Caki2 (cell line): ENCODE measurements at regions not wholly inside any gene's neighbourhood (a gene's known extent, or its start where the extent isn't known, plus 50 kb on each side); places are given as distances from the start of the nearest gene placed in this dataset.

ENCODE experiments used
- DNase-seq: peaks from one replicate; pipeline ENCODE4 v3.0.0-alpha.2; 2015; ENCODE audit warnings: low read depth
- in situ Hi-C: cut with HindIII; loops from 2 replicates; pipeline ENCODE4 v1.10.0; 2016; ENCODE audit warnings: low sequenced_read_pairs, low pct_unique_long_range_greater_than_20kb, mixed read lengths

GRCh38 chr3:127033171-127033570 lies 50.3 kb downstream of the PLXNA1 start:
- in situ Hi-C loops: no loop called here
- no peak for DNase-seq

- in situ Hi-C loops: no loop called here
- DNase-seq: no peak
Observed at GRCh38 chr3:127033786-127034185, 50.9 kb downstream of the PLXNA1 start.

- DNase-seq: no peak
- in situ Hi-C loops: no loop called here
Observed at GRCh38 chr3:127034195-127034989, 51.5 kb downstream of the PLXNA1 start.

GRCh38 chr3:127034990-127035652 lies 52.2 kb downstream of the PLXNA1 start:
- in situ Hi-C loops: no loop called here

GRCh38 chr3:127035677-127036076 lies 52.8 kb downstream of the PLXNA1 start:
- in situ Hi-C loops: no loop called here
- DNase-seq: peak; percentile 79

More at GRCh38 chr3:127034990-127035652, 52.2 kb downstream of the PLXNA1 start:
- no peak for DNase-seq

GRCh38 chr3:127036209-127037020 lies 53.5 kb downstream of the PLXNA1 start:
- in situ Hi-C loops: no loop called here
- DNase-seq: peak; percentile 8

GRCh38 chr3:127037021-127037400 lies 54.1 kb downstream of the PLXNA1 start:
- no peak for DNase-seq
- in situ Hi-C loops: no loop called here

- DNase-seq: no peak
- in situ Hi-C loops: no loop called here
Observed at GRCh38 chr3:127037418-127037841, 54.5 kb downstream of the PLXNA1 start.

- in situ Hi-C loops: no loop called here
- DNase-seq: no peak
Observed at GRCh38 chr3:127037971-127038446, 55.1 kb downstream of the PLXNA1 start.

- in situ Hi-C loops: no loop called here
Observed at GRCh38 chr3:127038466-127038865, 55.6 kb downstream of the PLXNA1 start.

GRCh38 chr3:127038923-127039581 lies 56.1 kb downstream of the PLXNA1 start:
- in situ Hi-C loops: no loop called here
- no peak for DNase-seq

More at GRCh38 chr3:127038466-127038865, 55.6 kb downstream of the PLXNA1 start:
- DNase-seq: no peak

- DNase-seq: no peak
- in situ Hi-C loops: no loop called here
Observed at GRCh38 chr3:127039719-127040118, 56.8 kb downstream of the PLXNA1 start.

GRCh38 chr3:127040216-127040615 lies 57.3 kb downstream of the PLXNA1 start:
- in situ Hi-C loops: no loop called here

GRCh38 chr3:127041264-127041820 lies 58.4 kb downstream of the PLXNA1 start:
- DNase-seq: no peak
- in situ Hi-C loops: no loop called here

More at GRCh38 chr3:127040216-127040615, 57.3 kb downstream of the PLXNA1 start:
- DNase-seq: no peak

- DNase-seq: no peak
- in situ Hi-C loops: no loop called here
Observed at GRCh38 chr3:127041933-127042332, 59.0 kb downstream of the PLXNA1 start.

- in situ Hi-C loops: no loop called here
- no peak for DNase-seq
Observed at GRCh38 chr3:127042634-127043033, 59.7 kb downstream of the PLXNA1 start.

GRCh38 chr3:127043041-127043641 lies 60.2 kb downstream of the PLXNA1 start:
- DNase-seq: no peak
- in situ Hi-C loops: no loop called here
